Neural progenitor cell (in vitro differentiated cells): ENCODE measurements at regions not wholly inside any gene's neighbourhood (a gene's known extent, or its start where the extent isn't known, plus 50 kb on each side); places are given as distances from the start of the nearest gene placed in this dataset.

Source experiments
- CTCF ChIP-seq: fragments of 200-600 bp; sonication (generic); IDR thresholded peaks from 2 replicates; pipeline ENCODE4 v1.5.1; 2017; ENCODE audit warnings: antibody characterized with exemption, mild to moderate bottlenecking
- EZH2 ChIP-seq: fragments of 200-600 bp; sonication (generic); IDR thresholded peaks from 2 replicates; pipeline ENCODE4 v1.6.1; 2017; ENCODE audit warnings: antibody characterized with exemption, mild to moderate bottlenecking, moderate library complexity

DNA sequence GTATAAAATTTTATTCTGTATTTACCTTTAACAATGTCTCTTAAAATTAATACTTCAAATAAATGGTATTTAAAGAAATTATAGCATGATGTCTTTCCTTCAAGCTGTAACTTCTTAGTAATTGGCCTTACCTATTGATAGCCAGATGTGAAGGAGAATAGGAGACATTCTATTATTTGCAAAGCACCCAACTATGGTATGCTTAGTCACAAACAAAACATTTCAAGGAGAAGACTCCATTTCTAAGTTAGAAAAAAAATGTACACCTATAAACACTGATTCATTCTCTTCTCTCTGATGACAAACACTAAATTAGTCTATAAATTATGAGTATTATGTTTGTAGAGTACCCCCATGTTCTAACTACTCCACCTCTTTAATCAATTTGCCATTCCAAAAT, 66.4 kb downstream of the NKX6-1 start:
- TF ChIP-seq CTCF (no peak), EZH2 (no peak)
